Keratinocyte (primary cell): ENCODE measurements at regions not wholly inside any gene's neighbourhood (a gene's known extent, or its start where the extent isn't known, plus 50 kb on each side); places are given as distances from the start of the nearest gene placed in this dataset.
"Not testable (repeated sequence)": the region's sequence is repeated elsewhere in the genome, so short reads cannot be mapped to it uniquely, and the experiment has no call there.

Experiments
- EZH2 ChIP-seq: IDR thresholded peaks from one replicate; pipeline ENCODE4 v1.6.1; 2012; ENCODE audit warnings: inconsistent platforms, mild to moderate bottlenecking, low read length, moderate library complexity
- TF ChIP-seq, protein P1 (sequence below), 3 experiments: IDR thresholded peaks in 1 of 3; conservative IDR thresholded peaks in 1 of 3; optimal IDR thresholded peaks in 1 of 3; 2 replicates in 2 of 3; 3 replicates in 1 of 3; pipeline versions ENCODE3 to v1.5.1; 2011; ENCODE audit warnings: low read length in 3 of 3, mild to moderate bottlenecking in 3 of 3, moderate library complexity in 2 of 3, control low read depth in 1 of 3, inconsistent platforms in 1 of 3; ENCODE audit not compliant: insufficient read depth in 2 of 3; ENCODE audit errors: extremely low read depth in 1 of 3

DNA sequence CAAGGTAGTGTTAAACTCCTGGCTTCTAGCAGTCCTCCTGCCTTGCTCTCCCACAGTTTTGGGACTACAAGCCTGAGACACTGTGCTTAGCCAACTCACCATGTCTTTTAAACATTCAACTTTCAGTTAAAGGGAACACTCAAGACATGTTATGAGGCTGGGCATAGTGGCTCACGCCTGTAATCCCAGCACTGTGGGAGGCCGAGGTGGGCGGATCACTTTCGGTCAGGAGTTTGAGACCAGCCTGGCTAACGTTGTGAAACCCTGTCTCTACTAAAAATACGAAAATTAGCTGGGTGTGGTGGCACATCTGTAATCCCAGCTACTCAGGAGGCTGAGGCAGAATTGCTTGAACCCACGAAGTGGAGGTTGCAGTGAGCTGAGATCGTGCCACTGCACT is 148.0 kb downstream of the CDH26 start:
- TF ChIP-seq, protein P1, sequence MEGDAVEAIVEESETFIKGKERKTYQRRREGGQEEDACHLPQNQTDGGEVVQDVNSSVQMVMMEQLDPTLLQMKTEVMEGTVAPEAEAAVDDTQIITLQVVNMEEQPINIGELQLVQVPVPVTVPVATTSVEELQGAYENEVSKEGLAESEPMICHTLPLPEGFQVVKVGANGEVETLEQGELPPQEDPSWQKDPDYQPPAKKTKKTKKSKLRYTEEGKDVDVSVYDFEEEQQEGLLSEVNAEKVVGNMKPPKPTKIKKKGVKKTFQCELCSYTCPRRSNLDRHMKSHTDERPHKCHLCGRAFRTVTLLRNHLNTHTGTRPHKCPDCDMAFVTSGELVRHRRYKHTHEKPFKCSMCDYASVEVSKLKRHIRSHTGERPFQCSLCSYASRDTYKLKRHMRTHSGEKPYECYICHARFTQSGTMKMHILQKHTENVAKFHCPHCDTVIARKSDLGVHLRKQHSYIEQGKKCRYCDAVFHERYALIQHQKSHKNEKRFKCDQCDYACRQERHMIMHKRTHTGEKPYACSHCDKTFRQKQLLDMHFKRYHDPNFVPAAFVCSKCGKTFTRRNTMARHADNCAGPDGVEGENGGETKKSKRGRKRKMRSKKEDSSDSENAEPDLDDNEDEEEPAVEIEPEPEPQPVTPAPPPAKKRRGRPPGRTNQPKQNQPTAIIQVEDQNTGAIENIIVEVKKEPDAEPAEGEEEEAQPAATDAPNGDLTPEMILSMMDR (optimal IDR thresholded peaks at IDR 0.05 in 1 of 3, IDR thresholded peaks at IDR 0.05 in 1 of 3, conservative IDR thresholded peaks at IDR 0.05 in 1 of 3; ENCODE audit: extremely low read depth in 1 of 3, insufficient read depth in 2 of 3, low read length in 3 of 3) = not testable (repeated sequence)
- TF ChIP-seq EZH2 = not testable (repeated sequence)
